ENCODE measurements at regions not wholly inside any gene's neighbourhood (a gene's known extent, or its start where the extent isn't known, plus 50 kb on each side); places are given as distances from the start of the nearest gene placed in this dataset.
"Not testable (repeated sequence)": the region's sequence is repeated elsewhere in the genome, so short reads cannot be mapped to it uniquely, and the experiment has no call there.

DNA sequence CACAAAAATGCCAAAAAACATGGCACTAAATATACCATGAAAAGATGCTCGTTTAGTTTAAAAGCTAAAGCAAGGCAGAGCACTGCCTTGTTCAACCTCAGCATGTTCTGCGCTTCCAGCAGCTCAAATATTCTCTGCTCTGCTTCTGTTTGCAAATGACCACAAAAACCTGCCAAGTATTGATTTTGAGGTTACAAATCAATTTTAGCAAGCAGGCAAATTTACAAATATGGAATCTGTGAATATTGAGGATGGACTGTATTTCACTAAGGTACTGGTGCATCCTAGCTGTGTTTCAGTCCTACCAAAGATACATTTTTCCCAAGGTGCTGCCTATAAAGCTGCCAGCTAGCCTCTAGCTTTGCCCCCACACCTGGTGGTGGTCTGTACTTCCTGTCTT lies 449.9 kb downstream of the PREX1 start:
- TF ChIP-seq, protein P1, sequence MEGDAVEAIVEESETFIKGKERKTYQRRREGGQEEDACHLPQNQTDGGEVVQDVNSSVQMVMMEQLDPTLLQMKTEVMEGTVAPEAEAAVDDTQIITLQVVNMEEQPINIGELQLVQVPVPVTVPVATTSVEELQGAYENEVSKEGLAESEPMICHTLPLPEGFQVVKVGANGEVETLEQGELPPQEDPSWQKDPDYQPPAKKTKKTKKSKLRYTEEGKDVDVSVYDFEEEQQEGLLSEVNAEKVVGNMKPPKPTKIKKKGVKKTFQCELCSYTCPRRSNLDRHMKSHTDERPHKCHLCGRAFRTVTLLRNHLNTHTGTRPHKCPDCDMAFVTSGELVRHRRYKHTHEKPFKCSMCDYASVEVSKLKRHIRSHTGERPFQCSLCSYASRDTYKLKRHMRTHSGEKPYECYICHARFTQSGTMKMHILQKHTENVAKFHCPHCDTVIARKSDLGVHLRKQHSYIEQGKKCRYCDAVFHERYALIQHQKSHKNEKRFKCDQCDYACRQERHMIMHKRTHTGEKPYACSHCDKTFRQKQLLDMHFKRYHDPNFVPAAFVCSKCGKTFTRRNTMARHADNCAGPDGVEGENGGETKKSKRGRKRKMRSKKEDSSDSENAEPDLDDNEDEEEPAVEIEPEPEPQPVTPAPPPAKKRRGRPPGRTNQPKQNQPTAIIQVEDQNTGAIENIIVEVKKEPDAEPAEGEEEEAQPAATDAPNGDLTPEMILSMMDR (IDR thresholded peaks at IDR 0.05) = no peak
- Histone ChIP-seq H3K4me3 (no peak overlapping the region), H3K9me3 (no peaks in the 10 kb centered on the region), H3K27me3 (peaks cover 0 to 23% of the 10 kb centered on the region in 2 donors), H3K4me1 (peaks cover 0 to 10% (median 2%) of the 10 kb centered on the region in 4 donors), H3K36me3 (no peaks in the 10 kb centered on the region), H3K27ac (no peak overlapping the region)
- no peak for DNase-seq
- intact Hi-C loops (cut with DNase I; ENCODE audit: low total_unique reads) = no loop called here

DNA sequence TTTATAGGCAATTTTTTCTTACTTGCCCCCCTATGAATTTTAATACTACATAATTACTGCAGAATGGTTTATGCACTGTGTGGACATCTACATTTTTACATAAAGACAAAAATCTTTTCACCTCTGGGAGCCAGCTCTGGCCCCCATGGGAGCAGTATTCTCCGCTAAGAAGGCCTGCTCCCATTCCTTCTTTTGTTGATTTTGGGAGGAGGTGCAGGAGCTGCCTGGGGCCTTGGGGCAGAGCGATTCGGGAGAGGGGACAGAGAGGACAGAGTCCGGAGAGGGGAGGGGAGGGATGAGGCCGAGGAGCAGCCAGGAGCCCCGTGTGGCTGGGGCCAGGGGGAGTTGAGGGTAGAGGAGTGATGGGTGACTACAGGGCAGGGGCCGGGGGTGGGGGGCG lies 452.0 kb downstream of the PREX1 start:
- DNase-seq = no peak
- H3K27me3 ChIP-seq = peaks cover 0 to 19% of the 10 kb centered on the region in 2 donors
- TF ChIP-seq, protein P1 (IDR thresholded peaks at IDR 0.05) = no peak
- intact Hi-C loops (cut with DNase I; ENCODE audit: low total_unique reads) = no loop called here
- H3K4me3 ChIP-seq = no peak overlapping the region
- no peaks in the 10 kb centered on the region for H3K9me3 ChIP-seq
- H3K36me3 ChIP-seq = no peaks in the 10 kb centered on the region
- no peak overlapping the region for H3K27ac ChIP-seq
- H3K4me1 ChIP-seq = peaks cover 0 to 10% (median 2%) of the 10 kb centered on the region in 4 donors

DNA sequence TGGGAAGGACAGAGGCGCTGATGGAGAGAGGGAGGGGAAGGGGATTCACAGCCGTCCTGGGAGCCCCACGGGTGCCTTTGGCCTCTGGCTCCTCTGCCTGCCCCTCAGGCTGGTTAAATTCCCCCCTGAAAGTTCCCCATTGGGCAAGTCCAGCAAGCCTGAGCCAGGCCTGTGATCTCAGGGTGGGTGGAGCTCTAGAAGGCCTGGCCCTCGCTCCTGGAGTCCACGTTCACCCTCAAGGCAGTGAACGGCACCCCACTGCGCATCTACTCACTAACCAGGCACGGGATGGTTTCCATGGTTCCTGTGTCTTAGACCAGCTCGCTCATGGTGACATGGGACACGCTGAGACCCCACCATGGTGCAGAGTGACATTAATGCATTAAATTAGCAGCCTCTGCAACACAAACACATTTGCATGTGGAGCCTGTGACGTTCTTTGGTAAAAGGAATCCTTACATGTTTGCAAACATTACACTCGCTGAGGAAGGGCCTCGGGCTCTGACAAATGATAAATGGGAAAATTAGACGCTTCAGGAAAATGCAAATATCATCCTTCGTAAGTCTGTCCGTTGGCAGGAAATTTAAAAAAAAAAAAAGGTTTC lies 452.7 kb downstream of the PREX1 start:
- DNase-seq = no peak
- intact Hi-C loops (cut with DNase I; ENCODE audit: low total_unique reads) = no loop called here
- no peaks in the 10 kb centered on the region for H3K9me3 ChIP-seq
- H3K4me3 ChIP-seq = no peak overlapping the region
- H3K27me3 ChIP-seq = peaks cover 0 to 19% of the 10 kb centered on the region in 2 donors
- TF ChIP-seq, protein P1 (IDR thresholded peaks at IDR 0.05) = no peak
- no peak overlapping the region for H3K27ac ChIP-seq
- H3K4me1 ChIP-seq = peaks cover 0 to 10% (median 2%) of the 10 kb centered on the region in 4 donors
- H3K36me3 ChIP-seq = no peaks in the 10 kb centered on the region

DNA sequence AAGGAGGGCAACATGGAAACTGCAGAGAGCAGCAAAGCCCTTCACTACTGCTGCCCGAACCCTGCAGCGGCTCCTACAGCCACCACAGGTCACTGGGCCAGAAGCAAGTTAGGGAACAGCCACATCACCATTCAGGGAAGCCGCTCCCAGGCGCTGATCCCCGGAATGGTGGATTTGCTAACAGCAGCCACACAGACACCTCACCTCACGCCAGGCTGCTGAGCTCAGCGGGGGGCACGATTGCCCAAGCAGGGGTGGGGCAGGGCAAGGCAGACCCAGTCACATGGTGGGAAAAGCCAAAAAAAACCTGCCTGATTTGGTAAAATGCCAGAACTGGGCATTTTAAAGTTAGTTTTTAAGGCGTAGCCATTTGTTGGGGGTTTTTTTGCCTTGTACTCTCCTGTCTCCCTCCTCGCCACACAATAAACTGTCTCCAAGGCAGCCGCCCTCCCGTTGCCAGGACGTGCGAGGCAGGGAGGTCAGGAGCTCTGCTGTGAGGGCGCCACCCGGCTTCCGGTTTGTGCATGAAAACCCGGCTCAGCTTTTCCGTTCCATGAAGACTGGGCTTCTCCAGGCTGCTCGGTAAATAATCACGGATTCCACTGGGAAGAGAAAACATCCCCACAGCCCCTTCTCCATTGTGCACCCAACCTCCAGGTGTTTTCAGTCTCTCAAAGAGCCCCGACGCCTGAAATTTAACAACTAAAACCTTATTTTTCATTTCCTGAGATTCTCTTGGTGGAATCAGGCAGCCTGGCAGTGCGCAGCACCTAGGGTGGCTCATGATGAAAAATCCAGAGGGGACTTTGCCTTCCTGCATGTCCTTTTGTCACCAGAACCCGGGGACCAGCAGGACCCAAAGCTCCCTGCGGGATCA lies 453.5 kb downstream of the PREX1 start:
- H3K9me3 ChIP-seq; H3K4me3 ChIP-seq; H3K36me3 ChIP-seq; H3K27ac ChIP-seq; intact Hi-C loops (cut with DNase I; ENCODE audit: low total_unique reads): not testable (repeated sequence)
- H3K27me3 ChIP-seq = peaks cover 0 to 19% of the 10 kb centered on the region in 2 donors
- peaks cover 0 to 10% (median 2%) of the 10 kb centered on the region in 4 donors for H3K4me1 ChIP-seq
- DNase-seq = peak in 1 of 2 donors; percentile 56

DNA sequence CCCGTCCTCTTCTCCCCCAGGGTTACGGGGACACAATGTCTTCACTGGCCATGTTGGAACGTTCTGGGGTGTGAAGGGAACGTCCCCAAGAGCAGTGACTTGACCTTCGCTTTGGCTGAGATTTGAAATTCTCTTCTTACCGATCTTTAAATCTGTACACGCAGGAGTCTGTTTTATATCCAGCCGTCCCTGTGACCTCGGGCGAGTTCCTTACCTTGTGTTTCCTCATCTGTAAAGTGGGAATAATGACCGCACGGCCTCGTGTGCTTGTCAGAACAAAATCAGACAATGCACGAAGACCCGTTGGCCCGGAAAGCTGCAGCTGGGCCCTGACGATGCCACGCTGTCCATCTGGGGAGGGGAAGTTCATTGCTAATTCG lies 454.3 kb downstream of the PREX1 start:
- H3K4me1 ChIP-seq = peaks cover 0 to 10% (median 2%) of the 10 kb centered on the region in 4 donors
- H3K4me3 ChIP-seq = no peak overlapping the region
- intact Hi-C loops (cut with DNase I; ENCODE audit: low total_unique reads) = no loop called here
- no peak overlapping the region for H3K27ac ChIP-seq
- no peaks in the 10 kb centered on the region for H3K9me3 ChIP-seq
- no peak for DNase-seq
- TF ChIP-seq, protein P1 (IDR thresholded peaks at IDR 0.05) = no peak
- H3K27me3 ChIP-seq = peaks cover 0 to 19% of the 10 kb centered on the region in 2 donors
- H3K36me3 ChIP-seq = no peaks in the 10 kb centered on the region

DNA sequence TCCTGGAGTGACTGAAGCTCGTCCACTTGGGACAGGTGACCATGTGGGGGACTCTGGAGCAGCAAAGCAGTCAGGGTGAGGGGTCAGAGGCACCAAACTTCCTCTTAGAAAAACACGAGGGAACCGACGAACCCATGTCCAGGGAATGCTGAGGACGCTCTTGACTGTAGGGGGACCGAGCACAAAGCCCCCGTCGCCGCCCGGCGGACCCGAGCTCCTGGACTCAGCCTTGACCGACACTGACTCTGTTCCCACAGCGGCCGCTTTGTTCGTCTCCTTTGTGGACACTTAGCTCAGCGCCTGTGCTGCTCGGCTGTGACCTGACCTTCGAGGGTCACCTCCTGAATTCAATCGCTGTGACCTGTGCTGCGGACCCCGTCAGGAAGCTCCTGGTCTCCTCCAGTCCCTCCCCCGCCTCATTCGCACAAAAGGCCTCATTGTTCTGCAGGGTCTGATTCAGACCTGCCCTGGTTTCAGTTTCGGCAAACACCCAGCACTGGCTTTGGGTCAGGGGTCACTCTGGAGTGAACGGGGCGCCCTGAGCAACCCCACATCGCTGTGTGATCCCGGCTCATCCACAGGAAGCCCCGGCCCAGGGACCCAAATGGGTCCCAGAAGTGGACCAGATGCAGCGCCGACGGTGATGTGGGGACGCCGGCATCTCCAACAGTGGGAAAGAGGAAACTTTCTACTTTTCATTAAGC lies 454.8 kb downstream of the PREX1 start:
- H3K4me3 ChIP-seq; intact Hi-C loops (cut with DNase I; ENCODE audit: low total_unique reads); DNase-seq; H3K36me3 ChIP-seq; H3K9me3 ChIP-seq; H3K27ac ChIP-seq: not testable (repeated sequence)
- H3K27me3 ChIP-seq = peaks cover 0 to 19% of the 10 kb centered on the region in 2 donors
- H3K4me1 ChIP-seq = peaks cover 0 to 10% (median 2%) of the 10 kb centered on the region in 4 donors
